NCI-H2227 treated with DMSO at 0.1 percent for 48 hours (cell line): ENCODE measurements at regions not wholly inside any gene's neighbourhood (a gene's known extent, or its start where the extent isn't known, plus 50 kb on each side); places are given as distances from the start of the nearest gene placed in this dataset.
"Not testable (repeated sequence)": the region's sequence is repeated elsewhere in the genome, so short reads cannot be mapped to it uniquely, and the experiment has no call there.

Source experiments
- DNase-seq: peaks from one replicate; lab custom pipeline; 2025; lab: John Stamatoyannopoulos, UW

DNA sequence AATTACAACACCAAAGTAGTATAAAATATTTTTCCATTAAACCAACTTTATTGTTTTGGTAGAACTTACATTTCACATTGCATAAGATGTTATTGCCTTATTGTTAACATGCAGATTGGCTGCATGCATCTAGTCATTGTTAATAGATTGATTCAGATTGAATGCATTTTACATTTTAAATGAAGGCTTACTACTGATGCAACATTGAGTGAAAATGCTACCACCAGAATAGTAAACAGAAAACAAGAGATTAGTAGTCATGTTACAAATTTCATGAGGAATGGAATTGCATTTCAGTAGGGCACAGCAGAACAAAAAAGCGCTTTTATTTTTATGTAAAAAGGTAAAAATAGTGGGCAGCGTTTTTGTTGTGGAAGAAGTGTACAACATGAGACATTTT lies 298.3 kb downstream of the ARL4A start:
- no peak for DNase-seq

DNA sequence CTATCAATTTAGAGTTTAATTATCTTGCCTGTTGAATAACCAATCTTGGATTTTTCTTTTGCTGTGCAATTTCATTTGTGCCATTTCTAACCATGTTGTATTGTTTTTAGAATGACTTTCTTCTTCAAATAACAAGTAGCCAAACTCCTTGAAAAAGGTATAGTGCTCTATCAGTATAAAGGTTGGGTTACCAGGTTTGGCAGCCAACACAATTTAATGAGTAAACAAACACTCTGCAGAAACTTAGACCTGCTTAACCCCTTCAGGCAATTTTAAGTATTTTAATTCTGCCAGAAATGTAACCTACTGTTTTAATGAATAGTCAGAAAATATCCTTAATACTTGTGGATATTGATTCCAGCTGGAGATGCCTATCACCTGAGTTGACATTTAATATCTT lies 299.8 kb downstream of the ARL4A start:
- DNase-seq = no peak

DNA sequence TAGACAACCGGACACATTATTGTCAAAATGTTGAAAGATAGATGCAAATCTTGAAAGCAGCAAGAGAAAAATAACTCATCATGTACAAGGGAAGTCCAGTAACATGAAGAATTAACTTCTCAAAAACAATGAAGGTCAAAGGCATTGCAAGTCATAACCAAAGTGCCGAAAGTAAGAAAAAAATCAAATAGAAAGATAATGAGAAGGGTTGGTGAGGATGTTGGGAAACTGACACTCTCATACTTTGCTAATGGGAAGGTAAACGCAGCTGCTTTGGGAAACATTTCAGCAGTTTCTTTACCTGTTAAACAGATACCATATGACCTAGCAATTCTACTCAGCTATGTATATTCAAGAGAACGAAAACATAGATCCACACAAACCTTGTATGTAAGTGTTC lies 303.0 kb downstream of the ARL4A start:
- no peak for DNase-seq

DNA sequence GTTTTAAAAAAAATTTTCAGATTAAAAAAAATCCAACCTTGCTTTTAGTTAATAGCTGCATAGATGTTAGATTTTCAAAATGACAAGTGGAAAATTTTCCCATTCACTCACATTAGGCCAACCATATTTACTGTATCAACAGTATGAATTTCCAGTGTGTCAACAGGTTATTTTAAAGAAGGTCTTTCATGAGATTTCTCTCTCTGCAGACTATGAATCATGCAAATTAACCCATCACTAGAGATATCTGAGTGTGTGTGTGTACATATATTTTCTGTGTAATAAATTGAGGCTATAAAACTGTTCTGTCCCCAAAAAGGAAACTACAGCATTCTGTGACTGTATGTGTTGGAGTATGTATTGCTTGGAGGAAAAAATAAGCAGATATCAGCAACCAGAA lies 305.6 kb downstream of the ARL4A start:
- DNase-seq = no peak

DNA sequence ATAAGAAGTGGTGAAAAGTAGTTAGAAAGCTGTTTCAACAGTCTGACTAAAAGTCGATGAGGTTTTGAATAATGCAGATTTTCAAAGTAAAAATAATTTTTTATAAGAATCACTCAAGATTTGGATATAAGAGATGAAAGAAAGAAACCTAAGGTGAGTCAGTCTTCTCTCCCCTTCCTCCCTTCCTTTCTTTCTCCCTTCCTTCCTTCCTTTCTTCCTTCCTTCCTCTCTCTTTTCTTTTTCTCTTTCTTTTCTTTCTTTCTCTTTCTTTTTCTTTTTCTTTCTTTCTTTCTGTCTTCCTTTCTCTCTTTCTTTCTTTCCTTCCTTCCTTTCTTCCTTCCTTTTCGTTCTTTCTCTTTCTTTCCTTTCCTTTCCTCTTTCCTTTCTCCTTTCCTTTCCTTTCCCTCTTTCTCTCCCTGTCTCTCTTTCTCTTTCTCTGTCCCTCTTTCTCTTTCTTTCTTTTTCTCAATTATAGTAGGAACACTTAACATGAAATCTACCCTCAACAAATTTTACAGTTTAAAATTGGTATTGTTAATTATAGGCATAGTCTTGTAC lies 308.6 kb downstream of the ARL4A start:
- no peak for DNase-seq

DNA sequence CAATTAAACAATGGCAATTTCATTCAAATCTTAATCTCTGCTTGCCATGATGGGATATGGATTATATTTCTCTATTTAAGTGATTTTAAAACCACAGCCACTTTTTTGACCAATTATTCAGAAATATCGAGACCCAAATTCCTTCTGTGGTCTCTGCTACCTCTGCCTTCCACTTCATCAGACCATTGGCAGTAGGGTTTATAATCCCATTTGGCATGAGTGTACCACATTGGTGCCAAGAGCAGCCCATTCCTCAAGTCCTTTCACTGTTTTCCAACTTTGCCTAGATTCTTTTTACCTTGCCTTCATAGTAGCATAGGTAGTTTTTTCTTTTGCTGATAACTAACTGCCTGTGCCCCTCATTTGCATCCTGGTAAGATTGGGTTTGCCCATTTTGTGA lies 319.9 kb downstream of the ARL4A start:
- DNase-seq = no peak

DNA sequence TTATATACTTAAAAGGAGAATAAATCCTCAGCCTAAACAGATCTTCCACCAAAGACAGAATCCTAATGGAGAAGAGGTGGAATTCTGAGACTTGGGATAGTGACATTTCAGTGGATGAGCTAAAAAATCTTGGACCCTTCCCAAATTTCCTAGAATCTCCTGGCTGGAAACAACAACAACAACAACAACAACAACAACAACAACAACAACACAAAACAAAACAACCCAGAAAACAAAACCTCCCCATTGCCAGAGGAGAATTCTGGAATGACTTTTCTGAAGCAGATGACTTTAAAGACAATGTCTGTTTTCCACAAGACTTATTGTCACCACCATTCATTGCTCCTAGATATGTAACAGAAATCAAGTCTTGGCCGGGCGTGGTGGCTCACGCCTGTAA lies 322.1 kb downstream of the ARL4A start:
- DNase-seq = no peak

DNA sequence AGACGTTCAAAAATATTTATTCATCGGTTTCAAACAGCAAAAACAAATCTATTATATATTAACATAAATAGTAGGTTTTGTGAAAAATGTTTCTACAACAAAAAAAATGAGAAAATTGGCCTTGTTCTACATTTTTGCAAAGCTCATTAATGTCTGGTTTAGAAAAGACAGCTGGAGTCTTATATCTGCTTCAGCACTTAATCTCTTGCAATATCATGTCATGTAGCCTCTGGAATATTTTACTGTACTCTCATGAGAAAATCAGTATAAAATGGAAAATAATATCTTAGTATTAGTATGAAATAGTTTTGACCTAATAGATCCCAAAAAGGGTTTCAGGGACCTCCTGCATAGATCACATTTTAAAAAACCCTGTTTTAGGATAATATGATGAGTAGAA lies 326.6 kb downstream of the ARL4A start:
- DNase-seq = no peak

DNA sequence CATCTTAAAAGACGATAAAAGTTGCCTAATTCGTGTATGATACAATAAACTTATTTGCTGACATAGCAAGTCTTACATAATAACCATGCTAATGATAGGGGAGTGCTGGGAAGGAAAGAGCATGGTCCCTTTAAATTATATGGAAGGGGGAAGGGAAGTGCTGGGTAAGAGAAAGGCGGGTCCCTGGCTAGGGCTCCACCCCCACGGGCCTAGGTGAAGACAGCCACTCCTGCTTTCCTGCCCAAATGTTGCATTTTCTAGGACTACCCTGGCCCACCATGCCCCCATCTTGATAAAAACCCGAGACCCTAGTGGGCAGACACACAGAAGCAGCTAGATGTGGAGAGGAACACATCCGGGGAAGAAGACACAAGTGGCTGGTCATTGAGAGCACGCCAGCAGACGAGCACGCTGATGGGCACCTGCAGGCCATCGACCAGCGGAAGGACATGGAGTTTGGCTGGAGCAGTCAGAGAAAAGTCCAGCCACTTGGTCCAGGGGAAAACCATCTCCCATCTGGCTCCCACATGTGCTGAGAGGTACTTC lies 328.7 kb downstream of the ARL4A start:
- no peak for DNase-seq

DNA sequence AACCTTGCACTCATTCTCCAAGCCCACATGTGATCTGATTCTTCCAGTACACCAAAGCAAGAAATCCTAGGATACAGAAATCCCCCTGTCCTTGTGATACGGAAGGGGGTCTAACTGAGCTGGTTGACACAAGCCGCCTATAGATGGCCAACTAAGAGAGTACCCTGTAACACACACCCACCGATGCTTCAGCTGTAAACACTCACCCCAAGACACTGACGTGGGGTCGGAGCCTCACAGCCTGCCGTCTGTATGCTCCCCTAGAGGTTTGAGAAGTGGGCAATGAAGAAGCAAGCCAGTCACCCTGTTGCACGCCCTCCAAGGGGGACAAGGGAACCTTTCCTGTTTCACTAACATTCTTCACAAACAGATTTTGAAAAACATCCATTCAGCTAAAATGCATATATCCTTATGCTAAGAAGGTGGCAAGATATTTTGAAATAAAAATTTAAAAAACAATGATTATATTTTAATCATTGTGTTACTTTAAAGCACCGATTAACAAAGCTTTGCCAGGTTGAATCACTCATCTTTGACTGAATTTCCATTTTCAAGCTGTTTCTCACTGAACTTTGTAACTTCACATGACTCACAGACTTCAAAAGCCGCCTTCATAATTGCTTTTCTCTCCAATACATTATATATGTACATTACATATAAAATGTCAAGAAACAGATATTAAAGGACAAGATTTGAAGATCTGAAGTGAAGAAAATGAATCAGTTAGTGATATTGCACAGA lies 329.3 kb downstream of the ARL4A start:
- DNase-seq = no peak

DNA sequence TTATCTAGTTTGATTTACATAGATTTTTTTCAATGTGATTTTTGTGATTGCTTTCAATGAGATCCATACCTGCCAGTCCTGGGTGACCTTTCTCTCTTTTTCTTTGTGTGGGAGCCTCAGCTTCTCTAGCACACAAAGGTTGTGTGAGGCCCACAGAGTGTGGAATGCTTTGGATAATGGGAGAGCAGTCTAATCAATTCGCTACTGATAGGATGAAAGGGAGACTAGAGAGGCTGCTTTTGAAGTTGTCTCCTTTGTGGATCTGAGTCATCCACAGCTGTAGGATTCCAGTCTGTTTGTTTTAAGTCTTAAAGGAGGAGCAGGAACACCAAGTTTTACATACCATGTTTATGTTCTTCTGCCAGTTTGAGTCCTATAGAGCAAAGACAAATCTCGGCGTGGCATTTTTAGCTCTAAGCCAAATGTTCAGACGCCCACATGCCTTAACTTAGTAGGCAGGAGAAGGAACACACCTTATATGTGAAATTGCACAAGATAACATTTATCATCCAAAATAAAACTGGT lies 330.0 kb downstream of the ARL4A start:
- DNase-seq = no peak

DNA sequence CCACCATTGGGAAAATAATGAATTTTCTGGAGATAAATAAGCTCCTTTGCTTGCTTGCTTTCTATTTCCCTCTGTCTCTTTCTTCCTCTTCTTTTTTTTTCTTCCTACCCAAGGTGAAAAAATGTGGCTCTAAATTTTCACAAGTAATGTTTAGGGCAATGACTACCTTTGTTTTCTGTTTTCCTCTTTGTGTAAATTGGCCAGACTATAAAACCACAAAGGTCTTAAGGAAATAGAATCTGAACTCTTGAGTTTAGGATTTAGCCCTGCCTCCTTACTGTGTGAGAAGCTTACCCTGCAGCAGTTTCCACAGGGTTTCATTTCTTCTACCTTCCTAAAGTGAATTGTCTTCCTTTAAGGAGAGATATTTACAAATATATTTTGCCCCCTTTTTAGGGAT lies 330.4 kb downstream of the ARL4A start:
- DNase-seq = no peak

DNA sequence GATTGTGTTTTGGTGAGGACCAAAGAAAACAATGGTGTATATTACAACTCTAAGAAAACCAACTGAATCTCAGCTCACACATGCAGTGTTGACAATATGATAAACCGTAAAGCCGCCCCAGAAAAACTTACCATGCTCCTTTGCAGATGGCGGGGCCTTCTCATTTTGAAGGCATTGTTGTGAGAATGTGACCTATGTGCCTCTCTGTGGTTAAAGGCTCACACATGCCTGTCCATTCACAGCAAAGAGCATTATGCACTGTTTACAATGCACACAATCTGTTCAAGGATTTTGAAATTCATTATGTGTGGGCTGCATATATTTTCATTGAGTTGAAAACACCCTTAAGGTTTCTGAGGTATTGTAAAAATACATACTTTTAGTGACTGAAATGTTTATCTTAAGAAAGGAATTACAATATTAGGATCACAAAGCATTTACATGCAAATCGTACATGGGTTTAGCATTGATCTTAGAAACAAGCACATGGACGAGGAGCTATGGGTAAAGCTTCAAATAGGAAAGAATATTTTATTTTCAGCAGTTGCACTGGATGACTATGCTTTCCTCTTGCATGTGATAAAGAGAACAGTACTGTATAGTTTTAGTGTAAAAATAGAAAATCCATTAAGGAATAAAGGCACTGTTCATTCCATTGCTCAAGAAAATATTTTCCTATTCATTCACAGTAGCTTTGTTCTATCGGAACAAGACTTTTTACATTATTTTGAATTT lies 334.3 kb downstream of the ARL4A start:
- DNase-seq = no peak

DNA sequence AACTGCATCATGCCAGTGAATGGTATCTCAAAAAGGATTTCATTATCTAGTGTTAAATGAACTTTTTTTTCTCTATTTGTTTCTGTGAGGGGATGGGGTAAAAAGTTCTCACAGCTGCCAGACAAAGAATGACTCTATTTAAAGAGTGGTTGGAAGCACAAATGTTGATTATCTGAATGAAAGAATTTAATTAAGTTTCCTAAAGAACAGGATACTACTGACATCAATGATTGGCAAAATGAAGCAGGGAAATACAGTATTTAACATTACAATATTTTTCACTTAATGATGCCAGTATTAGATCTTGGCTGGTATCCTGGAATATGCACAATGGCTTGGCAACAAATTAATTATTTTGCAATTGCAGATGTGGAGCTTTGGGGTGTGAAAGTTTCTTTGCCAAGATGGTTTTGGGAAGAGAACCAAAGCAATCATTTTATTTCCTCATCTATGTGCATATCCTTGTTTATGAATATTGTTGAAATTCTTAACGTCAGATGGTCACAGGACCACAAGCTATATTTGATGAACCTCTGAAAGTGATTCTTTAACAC lies 336.8 kb downstream of the ARL4A start:
- DNase-seq = no peak

DNA sequence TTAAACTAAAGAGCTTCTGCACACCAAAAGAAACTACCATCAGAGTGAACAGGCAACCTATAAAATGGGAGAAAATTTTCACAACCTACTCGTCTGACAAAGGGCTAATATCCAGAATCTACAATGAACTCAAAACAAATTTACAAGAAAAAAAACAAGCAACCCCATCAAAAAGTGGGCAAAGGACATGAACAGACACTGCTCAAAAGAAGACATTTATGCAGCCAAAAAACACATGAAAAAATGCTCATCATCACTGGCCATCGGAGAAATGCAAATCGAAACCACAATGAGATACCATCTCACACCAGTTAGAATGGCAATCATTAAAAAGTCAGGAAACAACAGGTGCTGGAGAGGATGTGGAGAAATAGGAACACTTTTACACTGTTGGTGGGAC lies 337.6 kb downstream of the ARL4A start:
- DNase-seq = not testable (repeated sequence)

DNA sequence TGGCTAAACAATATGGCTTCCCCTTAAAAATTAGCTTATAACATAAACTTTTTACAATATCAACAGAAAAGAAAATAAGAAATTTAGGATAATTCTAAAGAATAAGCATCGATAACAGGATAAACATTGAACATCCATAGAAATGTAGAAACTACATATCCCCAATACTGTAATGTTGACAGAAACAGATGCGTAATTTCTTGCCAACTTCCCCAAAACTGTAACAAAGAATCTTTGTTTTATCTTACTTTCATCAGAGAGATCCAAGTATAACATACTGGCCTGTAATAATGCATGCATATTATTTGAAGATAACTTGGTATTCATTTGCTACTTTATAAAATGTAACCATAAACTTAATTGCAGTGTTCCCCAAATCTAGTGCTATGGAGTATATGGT lies 339.9 kb downstream of the ARL4A start:
- no peak for DNase-seq

DNA sequence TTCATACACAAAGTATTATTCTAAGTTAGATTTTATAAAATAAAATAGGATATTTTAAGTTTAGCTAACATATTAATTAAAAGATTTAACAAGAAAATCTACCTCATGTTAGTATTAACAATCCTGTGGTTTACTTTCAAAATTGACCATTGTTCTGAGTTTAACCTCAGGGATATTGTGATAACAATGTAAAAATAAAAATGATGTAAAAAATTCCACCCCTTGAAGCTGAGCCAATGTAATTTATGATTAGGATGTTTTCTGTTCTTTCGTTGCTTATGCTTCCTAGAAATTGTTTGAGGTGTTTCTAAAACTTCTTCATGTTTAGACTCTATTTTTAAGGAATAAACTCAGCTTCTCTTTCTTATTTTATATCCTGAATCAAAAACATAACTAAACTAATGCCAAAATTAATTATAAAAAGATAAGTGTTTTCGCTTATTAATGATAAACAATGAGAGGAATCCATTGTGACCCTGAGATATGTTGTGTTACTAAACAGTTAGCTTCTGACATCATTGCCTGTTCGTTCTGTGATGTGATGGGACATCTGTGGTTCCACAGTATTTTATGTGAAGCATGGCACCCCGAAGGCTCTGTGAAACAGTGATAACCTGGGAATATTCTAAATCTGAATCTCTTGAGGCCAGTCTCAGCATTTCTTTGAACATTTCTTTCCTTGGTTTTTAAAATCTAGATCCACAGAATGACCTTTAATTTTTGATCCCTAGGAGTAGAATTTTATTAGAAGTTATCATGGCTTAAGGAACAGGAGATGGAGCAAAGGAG lies 340.8 kb downstream of the ARL4A start:
- DNase-seq = no peak

DNA sequence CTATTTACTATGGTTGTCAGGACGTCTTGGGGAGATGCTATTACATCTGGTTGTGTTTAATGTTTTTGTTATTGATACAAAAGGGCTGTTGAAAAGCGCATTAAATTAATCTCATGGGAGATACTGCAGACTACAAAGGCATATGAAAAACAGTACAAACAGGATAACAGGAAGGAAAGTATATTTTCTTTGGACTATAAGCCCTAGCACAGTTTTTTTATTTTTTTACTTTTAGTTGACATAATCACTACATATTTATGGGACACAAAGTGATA lies 341.3 kb downstream of the ARL4A start:
- no peak for DNase-seq

DNA sequence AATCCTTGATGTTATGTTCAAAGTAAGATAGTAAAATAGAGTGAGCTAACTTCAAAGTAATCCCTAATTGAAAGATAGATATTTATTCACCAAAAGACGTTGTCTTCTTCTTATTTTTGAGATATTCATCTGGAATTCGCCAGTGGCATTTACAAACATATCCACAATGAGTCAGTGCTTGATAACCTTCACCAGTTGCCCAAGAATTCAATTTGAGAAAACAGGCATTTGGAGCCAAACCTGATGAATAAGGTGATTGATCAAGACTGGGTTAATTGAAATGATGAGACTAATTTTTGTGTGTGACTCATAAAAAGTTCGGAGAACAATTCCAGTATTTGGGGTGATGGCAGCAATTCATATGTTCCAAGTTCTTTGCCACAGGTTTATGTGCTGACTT lies 344.0 kb downstream of the ARL4A start:
- no peak for DNase-seq

DNA sequence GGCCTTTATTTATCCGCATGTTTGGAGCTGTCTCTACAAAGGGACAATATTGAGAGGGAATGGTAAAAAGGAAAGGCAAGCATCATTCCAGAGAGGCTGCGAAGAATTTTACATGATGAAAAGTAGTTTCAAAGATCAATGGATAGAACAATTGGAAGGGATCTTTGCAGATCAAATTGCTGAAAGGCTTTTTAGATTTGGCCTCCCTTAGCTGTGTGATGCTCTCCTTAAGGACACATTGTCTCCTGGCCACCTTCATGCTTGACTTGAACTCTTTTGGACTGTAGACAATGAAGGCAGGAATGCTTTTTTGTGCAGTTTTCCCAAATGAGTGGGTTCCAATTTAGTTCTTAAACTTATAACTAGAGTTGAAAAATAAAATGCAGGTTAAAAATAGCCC lies 344.7 kb downstream of the ARL4A start:
- no peak for DNase-seq

DNA sequence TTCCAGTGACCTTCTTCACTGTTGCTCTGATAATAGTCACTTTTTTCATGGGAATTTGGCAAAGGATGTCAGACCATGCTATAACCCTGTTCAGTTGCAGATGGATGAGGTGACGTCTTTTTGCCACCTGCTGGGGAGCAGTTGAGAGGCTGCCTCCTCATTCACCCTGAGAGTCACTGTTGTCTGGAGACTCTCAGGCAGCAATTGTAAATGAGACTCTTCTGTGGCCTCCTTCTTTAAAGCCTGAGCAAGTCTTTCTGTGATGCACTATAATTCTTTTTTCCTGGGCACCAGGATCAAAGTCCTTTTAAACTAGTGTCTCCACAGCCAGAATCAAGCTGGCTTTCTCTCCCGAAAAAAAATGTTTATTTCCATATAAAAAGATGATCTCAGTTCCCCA lies 345.1 kb downstream of the ARL4A start:
- DNase-seq = no peak

DNA sequence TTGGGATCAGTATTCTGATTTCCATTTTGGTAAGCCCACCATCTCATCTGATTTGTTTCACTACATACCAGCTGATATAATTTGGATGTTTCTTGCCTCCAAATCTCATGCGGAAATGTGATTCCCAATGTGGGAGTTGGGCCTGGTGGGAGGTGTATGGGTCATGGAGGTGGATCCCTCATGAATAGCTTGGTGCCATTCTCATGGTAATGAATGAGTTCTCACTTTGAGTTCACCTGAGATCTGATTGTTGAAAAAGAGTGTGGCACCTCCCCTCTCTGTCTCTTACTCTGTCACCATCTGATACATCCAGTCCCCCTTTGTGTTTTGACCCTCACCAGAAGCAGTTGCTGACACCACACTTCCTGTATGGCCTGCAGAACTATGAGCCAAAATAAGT lies 347.3 kb downstream of the ARL4A start:
- DNase-seq = no peak
